H9 (cell line): ENCODE measurements at regions not wholly inside any gene's neighbourhood (a gene's known extent, or its start where the extent isn't known, plus 50 kb on each side); places are given as distances from the start of the nearest gene placed in this dataset.

Experiments
- DNase-seq: peaks from one replicate; pipeline ENCODE4 v3.0.0-alpha.2; 2017
- H2AFZ ChIP-seq: one replicate; pipeline ENCODE4 v1.6.1; 2013; ENCODE audit warnings: mild to moderate bottlenecking, low read length, control low read depth, moderate library complexity
- H2AK5ac ChIP-seq: 2 replicates; pipeline ENCODE4 v1.6.1; 2013; ENCODE audit warnings: low read length, control low read depth, mixed read lengths; ENCODE audit not compliant: insufficient read length
- H2BK120ac ChIP-seq: one replicate; pipeline ENCODE4 v1.6.1; 2013; ENCODE audit warnings: low read depth, mild to moderate bottlenecking, low read length, control low read depth, inconsistent platforms; ENCODE audit not compliant: poor library complexity, severe bottlenecking
- H2BK12ac ChIP-seq: 2 replicates; pipeline ENCODE4 v1.6.1; 2013; ENCODE audit warnings: low read length, control low read depth, mixed read lengths, low read depth; ENCODE audit not compliant: insufficient read length
- H2BK15ac ChIP-seq: 2 replicates; pipeline ENCODE4 v1.6.1; 2013; ENCODE audit warnings: low read depth, low read length, control low read depth
- H2BK20ac ChIP-seq: one replicate; pipeline ENCODE4 v1.6.1; 2013; ENCODE audit warnings: low read depth, mild to moderate bottlenecking, low read length, control low read depth, inconsistent platforms; ENCODE audit not compliant: poor library complexity, severe bottlenecking
- H2BK5ac ChIP-seq: 2 replicates; pipeline ENCODE4 v1.6.1; 2013; ENCODE audit warnings: low read length, control low read depth, mixed read lengths; ENCODE audit not compliant: insufficient read length
- H3K14ac ChIP-seq: 2 replicates; pipeline ENCODE4 v1.6.1; 2013; ENCODE audit warnings: low read length, control low read depth; ENCODE audit not compliant: insufficient read depth
- H3K18ac ChIP-seq: 2 replicates; pipeline ENCODE4 v1.6.1; 2013; ENCODE audit warnings: low read depth, mild to moderate bottlenecking, mixed read lengths, low read length, control low read depth; ENCODE audit not compliant: insufficient read length
- H3K23ac ChIP-seq: 2 replicates; pipeline ENCODE4 v1.6.1; 2013; ENCODE audit warnings: low read length, control low read depth, mixed read lengths, low read depth; ENCODE audit not compliant: insufficient read length
- H3K23me2 ChIP-seq: 2 replicates; pipeline ENCODE4 v1.6.1; 2013; ENCODE audit warnings: low read depth, mild to moderate bottlenecking, mixed read lengths, low read length, control low read depth; ENCODE audit not compliant: insufficient read length, poor library complexity, severe bottlenecking
- H3K27ac ChIP-seq: 2 replicates; pipeline ENCODE4 v1.5.1; 2013; ENCODE audit warnings: low read length, control low read depth, mixed read lengths, low read depth; ENCODE audit not compliant: insufficient read length
- H3K27me3 ChIP-seq: 2 replicates; pipeline ENCODE4 v1.6.1; 2013; ENCODE audit warnings: low read length, control low read depth, inconsistent platforms; ENCODE audit not compliant: insufficient read depth
- H3K4ac ChIP-seq: 2 replicates; pipeline ENCODE4 v1.6.1; 2013; ENCODE audit warnings: low read depth, mild to moderate bottlenecking, control low read depth, inconsistent platforms, low read length, moderate library complexity
- H3K4me1 ChIP-seq: 2 replicates; pipeline ENCODE4 v1.6.1; 2013; ENCODE audit warnings: low read length, control low read depth, inconsistent platforms; ENCODE audit not compliant: insufficient read depth
- H3K4me2 ChIP-seq: 2 replicates; pipeline ENCODE4 v1.6.1; 2013; ENCODE audit warnings: low read length, control low read depth, mixed read lengths; ENCODE audit not compliant: insufficient read length, insufficient read depth
- H3K56ac ChIP-seq: 2 replicates; pipeline ENCODE4 v1.6.1; 2013; ENCODE audit warnings: low read depth, mild to moderate bottlenecking, mixed read lengths, low read length, control low read depth; ENCODE audit not compliant: insufficient read length
- H3K79me1 ChIP-seq: 2 replicates; pipeline ENCODE4 v1.6.1; 2013; ENCODE audit warnings: low read depth, mild to moderate bottlenecking, moderate library complexity, low read length, control low read depth, inconsistent platforms; ENCODE audit not compliant: insufficient read depth, poor library complexity, severe bottlenecking
- H3K79me2 ChIP-seq: 2 replicates; pipeline ENCODE4 v1.6.1; 2013; ENCODE audit warnings: low read length, control low read depth, inconsistent platforms; ENCODE audit not compliant: insufficient read depth
- H3K9ac ChIP-seq: 2 replicates; pipeline ENCODE4 v1.6.1; 2013; ENCODE audit warnings: low read length, control low read depth, mixed read lengths; ENCODE audit not compliant: insufficient read length; ENCODE audit errors: extremely low read depth
- H3K9me3 ChIP-seq: one replicate; pipeline ENCODE4 v1.6.1; 2013; ENCODE audit warnings: low read depth, low read length, inconsistent platforms; ENCODE audit not compliant: control insufficient read depth
- H3T11ph ChIP-seq: one replicate; pipeline ENCODE4 v1.6.1; 2013; ENCODE audit warnings: mild to moderate bottlenecking, low read length, control low read depth, inconsistent platforms
- H4K20me1 ChIP-seq: one replicate; pipeline ENCODE4 v1.6.1; 2013; ENCODE audit not compliant: control insufficient read depth, insufficient read length, insufficient read depth
- H4K5ac ChIP-seq: 2 replicates; pipeline ENCODE4 v1.6.1; 2013; ENCODE audit warnings: low read depth, mild to moderate bottlenecking, mixed read lengths, low read length, control low read depth; ENCODE audit not compliant: insufficient read length
- H4K8ac ChIP-seq: replicated peaks from 2 replicates; pipeline ENCODE4 v1.6.1; 2013; ENCODE audit warnings: low read length, control low read depth, mixed read lengths, low read depth; ENCODE audit not compliant: insufficient read length
- H4K91ac ChIP-seq: 2 replicates; pipeline ENCODE4 v1.6.1; 2013; ENCODE audit warnings: low read depth, mild to moderate bottlenecking, moderate library complexity, mixed read lengths, low read length, control low read depth; ENCODE audit not compliant: insufficient read length
- H3K27ac Mint-ChIP-seq, 3 experiments: 2 replicates in 2 of 3; 3 replicates in 1 of 3; pipeline ENCODE4 v1.8.0; 2020 to 2021; ENCODE audit warnings: mixed read lengths in 3 of 3, mild to moderate bottlenecking in 1 of 3, moderate library complexity in 1 of 3
- H3K27me3 Mint-ChIP-seq: 2 replicates; pipeline ENCODE4 v1.8.0; 2021; ENCODE audit warnings: low read depth, mild to moderate bottlenecking, moderate library complexity, mixed read lengths
- H3K36me3 Mint-ChIP-seq, 3 experiments: 2 replicates in 2 of 3; 3 replicates in 1 of 3; pipeline ENCODE4 v1.8.0; 2020 to 2021; ENCODE audit warnings: low read depth in 3 of 3, mixed read lengths in 3 of 3; ENCODE audit not compliant: insufficient read depth in 1 of 3
- H3K4me1 Mint-ChIP-seq, 2 experiments: 2 replicates each; pipeline ENCODE4 v1.8.0; 2020; ENCODE audit warnings: mixed read lengths in 2 of 2
- H3K4me3 Mint-ChIP-seq, 2 experiments: 2 replicates in 1 of 2; 3 replicates in 1 of 2; pipeline ENCODE4 v1.8.0; 2020 to 2021; ENCODE audit warnings: mild to moderate bottlenecking in 2 of 2, mixed read lengths in 2 of 2, moderate library complexity in 1 of 2
- H3K9me3 Mint-ChIP-seq, 2 experiments: 2 replicates in 1 of 2; 3 replicates in 1 of 2; pipeline ENCODE4 v1.8.0; 2020; ENCODE audit warnings: mild to moderate bottlenecking in 2 of 2, mixed read lengths in 2 of 2, moderate library complexity in 1 of 2
- WGBS: extraction: QIAGEN DNeasy Blood & Tissue Kit; methylation state at CpG from one replicate; pipeline ENCODE4 v1.1.7; 2013; ENCODE audit warnings: missing lambda C conversion rate, low lambda C conversion rate, mixed read lengths; ENCODE audit not compliant: insufficient read length; ENCODE audit errors: extremely low coverage; 5-methylcytosine and 5-hydroxymethylcytosine counted together
- TF ChIP-seq, protein P1 (sequence below): fragments of 200-600 bp; sonication (generic); conservative IDR thresholded peaks from 3 replicates; pipeline ENCODE4 v1.8.0; 2021; ENCODE audit warnings: antibody characterized with exemption, mild to moderate bottlenecking

DNA sequence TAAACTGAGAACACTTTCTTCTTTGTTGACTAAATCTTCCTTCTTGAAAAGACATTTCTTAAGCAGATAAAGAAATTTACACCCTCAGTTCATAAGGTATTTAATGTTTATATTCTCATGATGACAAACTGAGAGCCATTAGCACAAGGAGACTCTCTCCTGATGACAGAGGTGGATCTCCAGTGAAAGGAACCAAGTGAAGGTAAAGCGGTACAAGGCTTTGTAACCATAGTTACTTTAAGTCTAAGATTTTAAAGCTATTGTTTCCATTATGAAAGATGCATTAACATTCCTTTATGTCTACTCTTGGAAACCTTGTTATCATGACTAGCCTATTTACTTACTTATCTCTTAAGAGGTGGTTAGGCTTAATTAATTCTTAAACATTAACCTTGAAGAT, 737.1 kb downstream of the MECOM start:
- Mint-ChIP-seq H3K27me3 (no peaks in the 10 kb centered on the region), H3K4me1 (peaks cover 12 to 20% of the 10 kb centered on the region in 2 experiments), H3K27ac (no peak overlapping the region), H3K36me3 (peaks cover 8 to 15% (median 13%) of the 10 kb centered on the region in 3 experiments), H3K4me3 (no peak overlapping the region), H3K9me3 (peaks cover 8 to 11% of the 10 kb centered on the region in 2 experiments)
- no peak overlapping the region for H2BK12ac ChIP-seq
- DNase-seq: no peak
- no peaks in the 10 kb centered on the region for H3K27me3 ChIP-seq
- no peak overlapping the region for H4K91ac ChIP-seq
- H4K8ac ChIP-seq: no peak overlapping the region
- no peak overlapping the region for H2BK120ac ChIP-seq
- H2AK5ac ChIP-seq: no peak overlapping the region
- no peak overlapping the region for H2BK5ac ChIP-seq
- no peaks in the 10 kb centered on the region for H3K23me2 ChIP-seq
- H3K27ac ChIP-seq: no peak overlapping the region
- no peak overlapping the region for H3K9ac ChIP-seq
- WGBS: no CpG with 5 or more reads among the region's 1 CpG
- no peak overlapping the region for H2BK20ac ChIP-seq
- H2BK15ac ChIP-seq: no peak overlapping the region
- no peaks in the 10 kb centered on the region for H3K9me3 ChIP-seq
- H4K5ac ChIP-seq: no peak overlapping the region
- H3K79me1 ChIP-seq: no peaks in the 10 kb centered on the region
- no peak overlapping the region for H3K23ac ChIP-seq
- H4K20me1 ChIP-seq: no peaks in the 10 kb centered on the region
- no peak overlapping the region for H3T11ph ChIP-seq
- H3K4ac ChIP-seq: no peak overlapping the region
- no peak overlapping the region for H3K4me2 ChIP-seq
- H3K14ac ChIP-seq: no peak overlapping the region
- H2AFZ ChIP-seq: no peak overlapping the region
- no peak overlapping the region for H3K18ac ChIP-seq
- H3K56ac ChIP-seq: no peak overlapping the region
- no peaks in the 10 kb centered on the region for H3K4me1 ChIP-seq
- TF ChIP-seq, protein P1, sequence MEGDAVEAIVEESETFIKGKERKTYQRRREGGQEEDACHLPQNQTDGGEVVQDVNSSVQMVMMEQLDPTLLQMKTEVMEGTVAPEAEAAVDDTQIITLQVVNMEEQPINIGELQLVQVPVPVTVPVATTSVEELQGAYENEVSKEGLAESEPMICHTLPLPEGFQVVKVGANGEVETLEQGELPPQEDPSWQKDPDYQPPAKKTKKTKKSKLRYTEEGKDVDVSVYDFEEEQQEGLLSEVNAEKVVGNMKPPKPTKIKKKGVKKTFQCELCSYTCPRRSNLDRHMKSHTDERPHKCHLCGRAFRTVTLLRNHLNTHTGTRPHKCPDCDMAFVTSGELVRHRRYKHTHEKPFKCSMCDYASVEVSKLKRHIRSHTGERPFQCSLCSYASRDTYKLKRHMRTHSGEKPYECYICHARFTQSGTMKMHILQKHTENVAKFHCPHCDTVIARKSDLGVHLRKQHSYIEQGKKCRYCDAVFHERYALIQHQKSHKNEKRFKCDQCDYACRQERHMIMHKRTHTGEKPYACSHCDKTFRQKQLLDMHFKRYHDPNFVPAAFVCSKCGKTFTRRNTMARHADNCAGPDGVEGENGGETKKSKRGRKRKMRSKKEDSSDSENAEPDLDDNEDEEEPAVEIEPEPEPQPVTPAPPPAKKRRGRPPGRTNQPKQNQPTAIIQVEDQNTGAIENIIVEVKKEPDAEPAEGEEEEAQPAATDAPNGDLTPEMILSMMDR: no peak
- no peaks in the 10 kb centered on the region for H3K79me2 ChIP-seq
